CD4-positive, alpha-beta T cell (primary cell): ENCODE measurements at regions not wholly inside any gene's neighbourhood (a gene's known extent, or its start where the extent isn't known, plus 50 kb on each side); places are given as distances from the start of the nearest gene placed in this dataset.

Source experiments
- ATAC-seq: fragments of 200-7000 bp; cut with Tn5 transposase; one replicate; pipeline ENCODE4 v1.10.0; 2022; ENCODE audit warnings: mild to moderate bottlenecking; ENCODE audit not compliant: poor library complexity
- CTCF ChIA-PET: fragments of 350-600 bp; sonication (Branson Sonifier 250); formaldehyde crosslinking; loops from one replicate; lab custom pipeline; 2021; ENCODE audit warnings: antibody characterized with exemption, inconsistent platforms; lab: Charles Lee
- POLR2A ChIA-PET: fragments of 350-600 bp; sonication (Branson Sonifier 250); formaldehyde crosslinking; loops from one replicate; lab custom pipeline; 2021; ENCODE audit warnings: antibody characterized with exemption, inconsistent platforms; lab: Charles Lee
- DNase-seq, 14 experiments: peaks; one replicate each; pipeline ENCODE4 v3.0.0-alpha.2; 2013 to 2020; ENCODE audit warnings: mixed read lengths in 2 of 14
- H3K27ac ChIP-seq, 2 donors: one replicate each; pipeline versions ENCODE4 v1.5.1 to v1.7.0; 2013; ENCODE audit warnings: low read length in 2 of 2, low read depth in 1 of 2, mild to moderate bottlenecking in 1 of 2
- H3K27me3 ChIP-seq, 2 experiments: 1 replicate in 1 of 2; 2 replicates in 1 of 2; pipeline versions ENCODE4 v1.6.1 to v1.7.0; 2013; ENCODE audit warnings: low read length in 2 of 2, control low read depth in 1 of 2, mild to moderate bottlenecking in 1 of 2, moderate library complexity in 1 of 2; ENCODE audit not compliant: insufficient read depth in 2 of 2, control insufficient read depth in 1 of 2
- H3K36me3 ChIP-seq: one replicate; pipeline ENCODE4 v1.6.1; 2013; ENCODE audit warnings: low read length, control low read depth; ENCODE audit not compliant: insufficient read depth
- H3K4me1 ChIP-seq: one replicate; pipeline ENCODE4 v1.6.1; 2013; ENCODE audit warnings: low read length, control low read depth; ENCODE audit not compliant: insufficient read depth
- H3K4me3 ChIP-seq: one replicate; pipeline ENCODE4 v1.5.1; 2013; ENCODE audit warnings: mild to moderate bottlenecking, low read length, moderate library complexity
- H3K9me3 ChIP-seq, 2 experiments: 1 replicate in 1 of 2; 2 replicates in 1 of 2; pipeline versions ENCODE4 v1.6.1 to v1.7.0; 2013; ENCODE audit warnings: low read length in 2 of 2, mild to moderate bottlenecking in 2 of 2, control low read depth in 1 of 2, moderate library complexity in 1 of 2; ENCODE audit not compliant: control insufficient read depth in 1 of 2, insufficient read depth in 1 of 2
- H3K27ac Mint-ChIP-seq: one replicate; pipeline ENCODE4 v1.8.0; 2020; ENCODE audit warnings: mixed read lengths
- H3K27me3 Mint-ChIP-seq: one replicate; pipeline ENCODE4 v1.8.0; 2021; ENCODE audit warnings: mixed read lengths
- H3K36me3 Mint-ChIP-seq: one replicate; pipeline ENCODE4 v1.8.0; 2021; ENCODE audit warnings: low read depth, mixed read lengths
- H3K4me1 Mint-ChIP-seq: one replicate; pipeline ENCODE4 v1.8.0; 2021; ENCODE audit warnings: low read depth, mixed read lengths
- H3K4me3 Mint-ChIP-seq: one replicate; pipeline ENCODE4 v1.8.0; 2020; ENCODE audit warnings: mild to moderate bottlenecking, mixed read lengths
- H3K9me3 Mint-ChIP-seq: one replicate; pipeline ENCODE4 v1.8.0; 2020; ENCODE audit warnings: mixed read lengths
- CTCF ChIP-seq: fragments of 200-600 bp; IDR thresholded peaks from one replicate; pipeline ENCODE4 v1.8.0; 2022; ENCODE audit warnings: antibody characterized with exemption, mild to moderate bottlenecking
- intact Hi-C, 2 experiments: fragments of 100-400 bp; cut with DNase I in 1 of 2; cut with micrococcal nuclease in 1 of 2; formaldehyde crosslinking; loops; one replicate each; pipeline versions ENCODE4 v1.15.1 to v1.9.0; 2023 to 2025; cut with DNase I, micrococcal nuclease

GRCh38 chr7:108627476-108628051, 57.9 kb downstream of the DNAJB9 start:
- H3K27ac Mint-ChIP-seq: no peak overlapping the region
- no peak overlapping the region for H3K4me3 Mint-ChIP-seq
- Histone ChIP-seq H3K9me3 (no peaks in the 10 kb centered on the region), H3K27me3 (peaks cover 0 to 6% of the 10 kb centered on the region in 2 experiments), H3K36me3 (no peaks in the 10 kb centered on the region), H3K4me3 (no peak overlapping the region), H3K4me1 (no peaks in the 10 kb centered on the region), H3K27ac (no peak overlapping the region)
- H3K36me3 Mint-ChIP-seq: no peaks in the 10 kb centered on the region
- DNase-seq (no peak), ATAC-seq (no peak)
- TF ChIP-seq CTCF: no peak
- POLR2A ChIA-PET: no interaction called here
- H3K27me3 Mint-ChIP-seq: peaks cover 21% of the 10 kb centered on the region
- intact Hi-C loops: no loop called here
- H3K4me1 Mint-ChIP-seq: no peaks in the 10 kb centered on the region
- CTCF ChIA-PET: no interaction called here
- no peaks in the 10 kb centered on the region for H3K9me3 Mint-ChIP-seq

- no peak for ATAC-seq
- no peak for DNase-seq
- POLR2A ChIA-PET: no interaction called here
- no peaks in the 10 kb centered on the region for H3K9me3 ChIP-seq
- Mint-ChIP-seq H3K27ac (no peak overlapping the region), H3K9me3 (no peaks in the 10 kb centered on the region), H3K4me1 (no peaks in the 10 kb centered on the region), H3K4me3 (no peak overlapping the region), H3K27me3 (peaks cover 21% of the 10 kb centered on the region), H3K36me3 (no peaks in the 10 kb centered on the region)
- H3K27ac ChIP-seq: no peak overlapping the region
- no peak overlapping the region for H3K4me3 ChIP-seq
- no peaks in the 10 kb centered on the region for H3K36me3 ChIP-seq
- no peak for TF ChIP-seq CTCF
- H3K27me3 ChIP-seq: peaks cover 0 to 6% of the 10 kb centered on the region in 2 experiments
- CTCF ChIA-PET: no interaction called here
- intact Hi-C loops: no loop called here
- H3K4me1 ChIP-seq: no peaks in the 10 kb centered on the region
Observed at GRCh38 chr7:108628678-108629077, 59.0 kb downstream of the DNAJB9 start.

GRCh38 chr7:108629651-108630400, 60.2 kb downstream of the DNAJB9 start:
- Histone ChIP-seq H3K27me3 (peaks cover 0 to 6% of the 10 kb centered on the region in 2 experiments), H3K36me3 (no peaks in the 10 kb centered on the region), H3K4me1 (no peaks in the 10 kb centered on the region), H3K27ac (no peak overlapping the region), H3K4me3 (no peak overlapping the region), H3K9me3 (no peaks in the 10 kb centered on the region)
- intact Hi-C loops: no loop called here
- ChIA-PET CTCF (no interaction called here), POLR2A (no interaction called here)
- ATAC-seq (no peak), DNase-seq (no peak)
- Mint-ChIP-seq H3K27me3 (peaks cover 21% of the 10 kb centered on the region), H3K4me1 (no peaks in the 10 kb centered on the region), H3K4me3 (no peak overlapping the region), H3K36me3 (no peaks in the 10 kb centered on the region), H3K9me3 (no peaks in the 10 kb centered on the region), H3K27ac (no peak overlapping the region)
- TF ChIP-seq CTCF: no peak
